Lower leg skin (tissue), 4 donors: ENCODE measurements at regions not wholly inside any gene's neighbourhood (a gene's known extent, or its start where the extent isn't known, plus 50 kb on each side); places are given as distances from the start of the nearest gene placed in this dataset.

Source experiments
- DNase-seq, 2 donors: peaks; one replicate each; pipeline ENCODE4 v3.0.0-alpha.2; 2019; ENCODE audit warnings: low spot score in 2 of 2
- H3K4me3 ChIP-seq: fragments of 200-600 bp; sonication (generic); 2 replicates; pipeline ENCODE4 v1.5.1; 2017; ENCODE audit warnings: mild to moderate bottlenecking, low read depth; ENCODE audit not compliant: poor library complexity, severe bottlenecking
- POLR2A ChIP-seq, 2 donors: fragments of 450-650 bp; IDR thresholded peaks; one replicate each; pipeline ENCODE4 v1.6.1; 2016 to 2017; ENCODE audit warnings: antibody characterized with exemption in 2 of 2, mild to moderate bottlenecking in 1 of 2, moderate library complexity in 1 of 2
- WGBS, 2 donors: methylation state at CpG; one replicate each; pipeline ENCODE4 v1.1.5; 2018; 5-methylcytosine and 5-hydroxymethylcytosine counted together
- intact Hi-C: fragments of 100-400 bp; cut with DNase I; formaldehyde crosslinking; loops from one replicate; pipeline ENCODE4 v1.15.0; 2023; ENCODE audit warnings: low total_unique reads
- TF ChIP-seq, protein P1 (sequence below), 3 donors: fragments of 450-650 bp; IDR thresholded peaks; one replicate each; pipeline ENCODE4 v1.5.1; 2016; ENCODE audit warnings: antibody characterized with exemption in 3 of 3, mild to moderate bottlenecking in 3 of 3, moderate library complexity in 2 of 3

DNA sequence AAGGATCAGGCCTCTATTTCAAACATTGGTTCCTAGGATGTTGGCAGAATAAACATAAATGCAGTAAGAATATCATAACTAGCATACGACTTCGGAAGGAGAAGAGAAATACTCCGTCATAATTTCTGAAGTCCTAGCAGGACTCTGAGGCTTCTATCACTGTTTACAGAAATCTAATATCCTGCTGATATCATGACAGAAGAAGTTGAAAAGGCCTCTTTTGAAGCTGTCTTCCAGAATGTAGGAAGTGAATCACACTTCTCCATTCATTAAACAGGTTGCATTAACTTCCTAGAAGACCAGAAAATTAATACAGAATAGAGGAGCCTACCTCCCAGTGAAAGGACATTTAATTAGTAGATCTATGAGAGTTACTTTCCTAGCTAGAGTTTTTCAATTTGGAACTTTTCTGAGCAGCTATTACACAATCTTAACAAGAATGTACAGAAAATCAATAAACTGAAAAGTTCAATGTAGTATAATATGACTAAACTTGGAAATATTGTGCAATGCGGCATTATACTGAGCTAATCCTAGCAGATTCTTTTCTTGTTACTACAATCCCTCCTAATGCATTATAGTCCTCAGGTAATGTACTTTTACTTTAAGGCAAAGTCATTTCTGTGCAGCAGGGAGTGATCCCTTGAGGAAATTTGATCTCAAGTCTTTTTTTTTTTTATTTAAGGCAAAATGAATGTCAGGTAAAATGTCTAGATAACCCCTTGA is 622.6 kb upstream of the CELF2 start:
- TF ChIP-seq, protein P1, sequence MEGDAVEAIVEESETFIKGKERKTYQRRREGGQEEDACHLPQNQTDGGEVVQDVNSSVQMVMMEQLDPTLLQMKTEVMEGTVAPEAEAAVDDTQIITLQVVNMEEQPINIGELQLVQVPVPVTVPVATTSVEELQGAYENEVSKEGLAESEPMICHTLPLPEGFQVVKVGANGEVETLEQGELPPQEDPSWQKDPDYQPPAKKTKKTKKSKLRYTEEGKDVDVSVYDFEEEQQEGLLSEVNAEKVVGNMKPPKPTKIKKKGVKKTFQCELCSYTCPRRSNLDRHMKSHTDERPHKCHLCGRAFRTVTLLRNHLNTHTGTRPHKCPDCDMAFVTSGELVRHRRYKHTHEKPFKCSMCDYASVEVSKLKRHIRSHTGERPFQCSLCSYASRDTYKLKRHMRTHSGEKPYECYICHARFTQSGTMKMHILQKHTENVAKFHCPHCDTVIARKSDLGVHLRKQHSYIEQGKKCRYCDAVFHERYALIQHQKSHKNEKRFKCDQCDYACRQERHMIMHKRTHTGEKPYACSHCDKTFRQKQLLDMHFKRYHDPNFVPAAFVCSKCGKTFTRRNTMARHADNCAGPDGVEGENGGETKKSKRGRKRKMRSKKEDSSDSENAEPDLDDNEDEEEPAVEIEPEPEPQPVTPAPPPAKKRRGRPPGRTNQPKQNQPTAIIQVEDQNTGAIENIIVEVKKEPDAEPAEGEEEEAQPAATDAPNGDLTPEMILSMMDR (IDR thresholded peaks at IDR 0.05) = no peak
- TF ChIP-seq POLR2A (IDR thresholded peaks at IDR 0.05) = no peak

DNA sequence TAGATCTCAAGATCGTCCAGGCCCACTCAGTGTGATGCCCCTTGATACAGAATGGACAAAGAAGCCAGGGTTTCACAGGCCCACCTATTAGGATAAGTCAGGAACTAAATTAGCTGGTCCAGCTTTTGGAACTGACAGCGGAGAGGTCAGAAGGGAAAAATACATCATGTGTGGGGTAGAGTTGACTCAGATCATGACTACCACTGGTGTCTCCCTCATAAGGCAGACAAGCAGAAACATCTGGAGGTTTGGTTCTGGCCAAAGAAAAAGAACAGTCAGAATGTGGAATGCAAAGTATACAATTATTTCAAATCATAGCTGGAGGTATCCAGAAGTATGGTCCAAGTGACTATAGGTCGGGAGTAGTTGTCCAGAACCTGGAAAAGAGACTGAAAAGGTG is 621.1 kb upstream of the CELF2 start:
- H3K4me3 ChIP-seq = no peak overlapping the region
- intact Hi-C loops = no loop called here
- 79 to 88% methylated on average over 3 of the region's 3 CpGs for WGBS, 2 donors
- TF ChIP-seq, protein P1 (IDR thresholded peaks at IDR 0.05) = no peak
- no peak for TF ChIP-seq POLR2A (IDR thresholded peaks at IDR 0.05)
- no peak for DNase-seq

More for the DNA sequence above, 622.6 kb upstream of the CELF2 start:
- WGBS, 2 donors = 89 to 91% methylated on average over 4 of the region's 4 CpGs
- H3K4me3 ChIP-seq = no peak overlapping the region
- intact Hi-C loops = no loop called here
- DNase-seq = no peak

DNA sequence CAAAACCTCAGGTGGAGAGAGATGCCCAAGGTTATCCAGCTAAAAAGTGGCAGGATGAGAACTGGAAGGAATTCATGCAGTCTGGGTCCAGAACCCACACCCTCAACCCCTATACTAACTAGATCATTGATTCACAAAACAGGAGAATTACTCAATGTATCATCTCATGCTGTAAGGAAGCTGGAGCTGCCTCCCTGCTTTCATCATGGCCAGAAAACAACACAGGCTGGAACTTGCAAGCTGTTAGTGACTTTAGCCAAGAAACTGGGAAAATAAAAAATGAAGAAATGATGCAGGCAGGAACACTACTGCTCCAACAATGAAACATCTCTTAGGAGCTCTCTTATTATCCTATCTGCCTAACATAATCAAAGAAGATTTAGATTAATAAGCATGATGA is 619.8 kb upstream of the CELF2 start:
- no peak for DNase-seq
- TF ChIP-seq, protein P1 (IDR thresholded peaks at IDR 0.05) = no peak
- no peak for TF ChIP-seq POLR2A (IDR thresholded peaks at IDR 0.05)
- intact Hi-C loops = no loop called here
- H3K4me3 ChIP-seq = no peak overlapping the region

DNA sequence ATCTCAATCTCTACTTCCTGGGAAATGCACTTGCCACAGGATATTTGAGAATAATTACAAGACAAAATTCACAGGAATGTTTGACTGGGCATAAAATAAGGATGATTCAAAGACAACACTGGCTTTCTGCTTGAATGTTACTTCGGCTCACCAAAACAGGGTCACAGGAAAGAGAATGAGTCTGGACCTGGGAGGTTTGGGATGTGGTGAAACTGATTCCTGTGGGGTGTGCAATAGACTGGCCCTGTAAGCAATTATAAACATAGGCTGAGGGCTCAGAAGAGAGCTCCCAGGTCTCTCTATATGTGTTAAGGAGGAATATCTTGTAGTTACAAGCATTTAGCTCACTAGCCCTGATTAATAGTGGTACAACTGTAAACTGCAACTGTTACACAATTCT is 613.9 kb upstream of the CELF2 start:
- no peak for DNase-seq
- intact Hi-C loops = no loop called here
- H3K4me3 ChIP-seq = no peak overlapping the region
- TF ChIP-seq POLR2A (IDR thresholded peaks at IDR 0.05) = no peak
- TF ChIP-seq, protein P1 (IDR thresholded peaks at IDR 0.05) = no peak
- WGBS, 2 donors = 71 to 95% methylated on average over 1 of the region's 1 CpG

DNA sequence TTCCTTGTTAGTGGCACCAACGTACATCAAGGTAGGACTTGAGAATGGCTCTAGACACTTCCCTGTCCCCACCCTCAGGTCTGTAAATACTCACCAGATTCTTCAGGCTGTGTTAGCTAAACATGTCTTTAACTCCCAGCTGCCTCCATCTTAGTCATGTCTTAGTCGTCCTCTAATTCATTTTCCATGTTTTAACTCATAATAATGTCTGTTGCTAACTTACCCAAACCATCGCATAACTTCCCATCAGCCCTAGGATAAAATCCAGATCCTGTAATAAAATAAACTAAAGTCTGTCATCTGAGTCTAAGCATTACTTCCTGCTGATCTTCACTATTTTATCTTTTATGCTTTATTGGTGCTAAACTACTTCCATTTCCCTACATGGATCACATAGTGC is 600.0 kb upstream of the CELF2 start:
- no peak overlapping the region for H3K4me3 ChIP-seq
- intact Hi-C loops = no loop called here
- no peak for TF ChIP-seq POLR2A (IDR thresholded peaks at IDR 0.05)
- TF ChIP-seq, protein P1 (IDR thresholded peaks at IDR 0.05) = no peak
- WGBS, 2 donors = 75 to 77% methylated on average over 3 of the region's 3 CpGs
- DNase-seq = no peak

DNA sequence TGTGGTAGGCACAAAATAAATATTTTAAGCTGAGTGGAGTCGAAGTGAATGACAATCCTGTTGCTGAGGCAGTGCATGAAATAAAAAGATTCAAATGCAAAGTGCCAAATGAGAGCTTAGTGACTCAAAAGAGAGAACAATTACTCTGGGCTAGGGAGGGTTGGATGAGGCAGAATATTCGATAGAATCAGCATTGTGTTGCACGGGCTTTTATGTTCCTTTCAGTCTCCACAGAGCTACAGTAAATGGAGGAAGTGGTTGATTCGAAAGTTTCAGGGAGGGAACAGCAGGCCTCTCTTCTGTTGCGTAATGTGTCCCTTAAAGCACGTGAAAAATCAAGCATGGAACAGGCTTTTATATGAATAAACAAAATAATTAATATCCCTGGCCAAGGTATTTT is 599.3 kb upstream of the CELF2 start:
- DNase-seq = no peak
- no peak overlapping the region for H3K4me3 ChIP-seq
- intact Hi-C loops = no loop called here
- 69 to 70% methylated on average over 6 of the region's 6 CpGs for WGBS, 2 donors
- no peak for TF ChIP-seq POLR2A (IDR thresholded peaks at IDR 0.05)
- TF ChIP-seq, protein P1 (IDR thresholded peaks at IDR 0.05) = no peak
